Liver (tissue), 8 donors: ENCODE measurements at regions not wholly inside any gene's neighbourhood (a gene's known extent, or its start where the extent isn't known, plus 50 kb on each side); places are given as distances from the start of the nearest gene placed in this dataset.

ENCODE experiments used
- DNase-seq: peaks from one replicate; pipeline ENCODE4 v3.0.0-alpha.2; 2017; ENCODE audit warnings: low spot score
- H3K27ac ChIP-seq, 2 donors: one replicate each; pipeline ENCODE4 v1.7.0; 2013; ENCODE audit warnings: inconsistent platforms in 2 of 2, low read length in 2 of 2, control low read depth in 1 of 2, low read depth in 1 of 2, mild to moderate bottlenecking in 1 of 2
- H3K27me3 ChIP-seq, 4 donors: one replicate each; pipeline versions ENCODE4 v1.6.1 to v1.7.0; 2013; ENCODE audit warnings: low read length in 3 of 4, inconsistent platforms in 1 of 4, mild to moderate bottlenecking in 1 of 4, moderate library complexity in 1 of 4; ENCODE audit not compliant: control insufficient read depth in 4 of 4, insufficient read depth in 4 of 4
- H3K36me3 ChIP-seq, 4 donors: one replicate each; pipeline versions ENCODE4 v1.6.1 to v1.7.0; 2013; ENCODE audit warnings: low read length in 3 of 4, mild to moderate bottlenecking in 3 of 4, low read depth in 1 of 4, moderate library complexity in 1 of 4; ENCODE audit not compliant: control insufficient read depth in 4 of 4, insufficient read depth in 3 of 4
- H3K4me1 ChIP-seq, 4 donors: one replicate each; pipeline versions ENCODE4 v1.6.1 to v1.7.0; 2013; ENCODE audit warnings: low read length in 3 of 4, mild to moderate bottlenecking in 3 of 4, moderate library complexity in 1 of 4; ENCODE audit not compliant: control insufficient read depth in 4 of 4, insufficient read depth in 4 of 4
- H3K4me3 ChIP-seq, 3 donors: one replicate each; pipeline versions ENCODE4 v1.6.1 to v1.7.0; 2013; ENCODE audit warnings: low read length in 3 of 3, control low read depth in 1 of 3, low read depth in 1 of 3, mild to moderate bottlenecking in 1 of 3
- H3K9ac ChIP-seq, 2 donors: one replicate each; pipeline ENCODE4 v1.7.0; 2013; ENCODE audit warnings: low read length in 2 of 2, mild to moderate bottlenecking in 2 of 2, moderate library complexity in 2 of 2, control low read depth in 1 of 2, low read depth in 1 of 2
- H3K9me3 ChIP-seq, 4 donors: one replicate each; pipeline versions ENCODE4 v1.6.1 to v1.7.0; 2013; ENCODE audit warnings: low read length in 3 of 4; ENCODE audit not compliant: control insufficient read depth in 4 of 4
- EGR1 ChIP-seq, 2 donors: IDR thresholded peaks; 2 replicates each; pipeline ENCODE4 v1.6.1; 2016 to 2018; ENCODE audit warnings: antibody characterized with exemption in 2 of 2, low read depth in 2 of 2
- FOXA2 ChIP-seq: IDR thresholded peaks from 2 replicates; pipeline ENCODE4 v1.6.1; 2016; ENCODE audit warnings: antibody characterized with exemption
- GABPA ChIP-seq, 2 donors: IDR thresholded peaks in 1 of 2; conservative IDR thresholded peaks in 1 of 2; 2 replicates each; pipeline ENCODE4 v1.6.1; 2016; ENCODE audit warnings: antibody characterized with exemption in 2 of 2, mild to moderate bottlenecking in 1 of 2, moderate library complexity in 1 of 2
- HNF4A ChIP-seq, 2 donors: conservative IDR thresholded peaks; 2 replicates each; pipeline ENCODE4 v1.6.1; 2016; ENCODE audit warnings: antibody characterized with exemption in 2 of 2, mild to moderate bottlenecking in 2 of 2
- HNF4G ChIP-seq: IDR thresholded peaks from 2 replicates; pipeline ENCODE4 v1.6.1; 2016; ENCODE audit warnings: antibody characterized with exemption
- JUND ChIP-seq, 2 donors: IDR thresholded peaks; 2 replicates each; pipeline ENCODE4 v1.6.1; 2016; ENCODE audit warnings: antibody characterized with exemption in 2 of 2
- NR2F2 ChIP-seq: IDR thresholded peaks from 2 replicates; pipeline ENCODE4 v1.6.1; 2016; ENCODE audit warnings: antibody characterized with exemption
- RAD21 ChIP-seq, 2 donors: IDR thresholded peaks; 2 replicates each; pipeline ENCODE4 v1.6.1; 2016; ENCODE audit warnings: antibody characterized with exemption in 2 of 2, mild to moderate bottlenecking in 2 of 2
- RXRA ChIP-seq, 2 donors: IDR thresholded peaks; 2 replicates each; pipeline ENCODE4 v1.6.1; 2017 to 2018; ENCODE audit warnings: antibody characterized with exemption in 2 of 2, mild to moderate bottlenecking in 1 of 2
- SP1 ChIP-seq: IDR thresholded peaks from 2 replicates; pipeline ENCODE4 v1.6.1; 2018; ENCODE audit warnings: antibody characterized with exemption, mild to moderate bottlenecking
- TAF1 ChIP-seq: conservative IDR thresholded peaks from 2 replicates; pipeline ENCODE4 v1.6.1; 2016; ENCODE audit warnings: antibody characterized with exemption, mild to moderate bottlenecking
- WGBS: extraction: QIAGEN DNeasy Blood & Tissue Kit; methylation state at CpG from one replicate; pipeline ENCODE4 v1.1.7; 2013; 5-methylcytosine and 5-hydroxymethylcytosine counted together
- TF ChIP-seq, protein P1 (sequence below): IDR thresholded peaks from 2 replicates; pipeline ENCODE4 v1.6.1; 2016; ENCODE audit warnings: antibody characterized with exemption
- TF ChIP-seq, protein P2 (sequence below): IDR thresholded peaks from 2 replicates; pipeline ENCODE4 v1.6.1; 2016; ENCODE audit warnings: antibody characterized with exemption, mild to moderate bottlenecking
- TF ChIP-seq, protein P3 (sequence below): fragments of 150-350 bp; IDR thresholded peaks from 2 replicates; pipeline ENCODE4 v1.5.1; 2017; ENCODE audit warnings: improper control_type of control experiment, low read depth, low read length; ENCODE audit not compliant: missing input control
- TF ChIP-seq, protein P4 (sequence below): IDR thresholded peaks from 2 replicates; pipeline ENCODE4 v1.6.1; 2016; ENCODE audit warnings: antibody characterized with exemption
- donor health status: healthy.
- donor health status: healthy.
- donor health status: healthy.
- donor health status: healthy.
- donor health status: healthy.

DNA sequence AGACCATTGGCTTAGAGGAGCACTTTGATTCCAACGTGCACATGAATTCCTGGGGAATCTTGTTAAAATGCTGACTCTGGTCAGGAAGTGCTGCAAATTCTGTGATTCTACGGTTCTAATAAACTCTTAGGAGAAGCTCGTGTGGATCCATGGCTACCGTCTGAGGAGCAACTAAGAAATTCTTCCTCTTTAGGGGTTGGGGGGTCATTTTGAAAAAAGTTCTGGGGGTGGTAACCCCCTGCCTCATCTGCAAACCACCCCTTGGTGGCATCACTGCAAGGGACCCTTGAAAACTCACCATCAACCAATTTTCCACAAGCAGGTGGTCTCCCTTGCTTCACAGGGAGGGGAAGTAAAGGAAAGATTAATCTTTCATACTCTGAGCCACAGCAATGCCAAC lies 52.2 kb upstream of the IGF1R start:
- H3K9ac ChIP-seq, result no peak overlapping the region
- no peak overlapping the region for H3K27ac ChIP-seq
- H3K27me3 ChIP-seq, result peaks cover 0 to 9% (median 4%) of the 10 kb centered on the region in 4 donors
- no peaks in the 10 kb centered on the region for H3K36me3 ChIP-seq
- no peaks in the 10 kb centered on the region for H3K9me3 ChIP-seq
- no peak overlapping the region for H3K4me3 ChIP-seq
- TF ChIP-seq, protein P1, sequence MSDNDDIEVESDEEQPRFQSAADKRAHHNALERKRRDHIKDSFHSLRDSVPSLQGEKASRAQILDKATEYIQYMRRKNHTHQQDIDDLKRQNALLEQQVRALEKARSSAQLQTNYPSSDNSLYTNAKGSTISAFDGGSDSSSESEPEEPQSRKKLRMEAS, result no peak
- TF ChIP-seq TAF1 (no peak), JUND (IDR thresholded peaks at IDR 0.05) (no peak), HNF4A (conservative IDR thresholded peaks at IDR 0.05) (no peak), SP1 (no peak), FOXA2 (no peak), GABPA (IDR thresholded peaks at IDR 0.05 in 1 of 2, conservative IDR thresholded peaks at IDR 0.05 in 1 of 2) (no peak), EGR1 (IDR thresholded peaks at IDR 0.05; ENCODE audit: low read depth in 2 of 2) (no peak), RAD21 (IDR thresholded peaks at IDR 0.05) (no peak)
- TF ChIP-seq, protein P2, sequence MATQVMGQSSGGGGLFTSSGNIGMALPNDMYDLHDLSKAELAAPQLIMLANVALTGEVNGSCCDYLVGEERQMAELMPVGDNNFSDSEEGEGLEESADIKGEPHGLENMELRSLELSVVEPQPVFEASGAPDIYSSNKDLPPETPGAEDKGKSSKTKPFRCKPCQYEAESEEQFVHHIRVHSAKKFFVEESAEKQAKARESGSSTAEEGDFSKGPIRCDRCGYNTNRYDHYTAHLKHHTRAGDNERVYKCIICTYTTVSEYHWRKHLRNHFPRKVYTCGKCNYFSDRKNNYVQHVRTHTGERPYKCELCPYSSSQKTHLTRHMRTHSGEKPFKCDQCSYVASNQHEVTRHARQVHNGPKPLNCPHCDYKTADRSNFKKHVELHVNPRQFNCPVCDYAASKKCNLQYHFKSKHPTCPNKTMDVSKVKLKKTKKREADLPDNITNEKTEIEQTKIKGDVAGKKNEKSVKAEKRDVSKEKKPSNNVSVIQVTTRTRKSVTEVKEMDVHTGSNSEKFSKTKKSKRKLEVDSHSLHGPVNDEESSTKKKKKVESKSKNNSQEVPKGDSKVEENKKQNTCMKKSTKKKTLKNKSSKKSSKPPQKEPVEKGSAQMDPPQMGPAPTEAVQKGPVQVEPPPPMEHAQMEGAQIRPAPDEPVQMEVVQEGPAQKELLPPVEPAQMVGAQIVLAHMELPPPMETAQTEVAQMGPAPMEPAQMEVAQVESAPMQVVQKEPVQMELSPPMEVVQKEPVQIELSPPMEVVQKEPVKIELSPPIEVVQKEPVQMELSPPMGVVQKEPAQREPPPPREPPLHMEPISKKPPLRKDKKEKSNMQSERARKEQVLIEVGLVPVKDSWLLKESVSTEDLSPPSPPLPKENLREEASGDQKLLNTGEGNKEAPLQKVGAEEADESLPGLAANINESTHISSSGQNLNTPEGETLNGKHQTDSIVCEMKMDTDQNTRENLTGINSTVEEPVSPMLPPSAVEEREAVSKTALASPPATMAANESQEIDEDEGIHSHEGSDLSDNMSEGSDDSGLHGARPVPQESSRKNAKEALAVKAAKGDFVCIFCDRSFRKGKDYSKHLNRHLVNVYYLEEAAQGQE, result no peak
- TF ChIP-seq, protein P3, sequence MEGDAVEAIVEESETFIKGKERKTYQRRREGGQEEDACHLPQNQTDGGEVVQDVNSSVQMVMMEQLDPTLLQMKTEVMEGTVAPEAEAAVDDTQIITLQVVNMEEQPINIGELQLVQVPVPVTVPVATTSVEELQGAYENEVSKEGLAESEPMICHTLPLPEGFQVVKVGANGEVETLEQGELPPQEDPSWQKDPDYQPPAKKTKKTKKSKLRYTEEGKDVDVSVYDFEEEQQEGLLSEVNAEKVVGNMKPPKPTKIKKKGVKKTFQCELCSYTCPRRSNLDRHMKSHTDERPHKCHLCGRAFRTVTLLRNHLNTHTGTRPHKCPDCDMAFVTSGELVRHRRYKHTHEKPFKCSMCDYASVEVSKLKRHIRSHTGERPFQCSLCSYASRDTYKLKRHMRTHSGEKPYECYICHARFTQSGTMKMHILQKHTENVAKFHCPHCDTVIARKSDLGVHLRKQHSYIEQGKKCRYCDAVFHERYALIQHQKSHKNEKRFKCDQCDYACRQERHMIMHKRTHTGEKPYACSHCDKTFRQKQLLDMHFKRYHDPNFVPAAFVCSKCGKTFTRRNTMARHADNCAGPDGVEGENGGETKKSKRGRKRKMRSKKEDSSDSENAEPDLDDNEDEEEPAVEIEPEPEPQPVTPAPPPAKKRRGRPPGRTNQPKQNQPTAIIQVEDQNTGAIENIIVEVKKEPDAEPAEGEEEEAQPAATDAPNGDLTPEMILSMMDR, result no peak
- no peak for DNase-seq
- H3K4me1 ChIP-seq, result peaks cover 0 to 7% (median 3%) of the 10 kb centered on the region in 4 donors
- 72% methylated on average over 4 of the region's 4 CpGs for WGBS

DNA sequence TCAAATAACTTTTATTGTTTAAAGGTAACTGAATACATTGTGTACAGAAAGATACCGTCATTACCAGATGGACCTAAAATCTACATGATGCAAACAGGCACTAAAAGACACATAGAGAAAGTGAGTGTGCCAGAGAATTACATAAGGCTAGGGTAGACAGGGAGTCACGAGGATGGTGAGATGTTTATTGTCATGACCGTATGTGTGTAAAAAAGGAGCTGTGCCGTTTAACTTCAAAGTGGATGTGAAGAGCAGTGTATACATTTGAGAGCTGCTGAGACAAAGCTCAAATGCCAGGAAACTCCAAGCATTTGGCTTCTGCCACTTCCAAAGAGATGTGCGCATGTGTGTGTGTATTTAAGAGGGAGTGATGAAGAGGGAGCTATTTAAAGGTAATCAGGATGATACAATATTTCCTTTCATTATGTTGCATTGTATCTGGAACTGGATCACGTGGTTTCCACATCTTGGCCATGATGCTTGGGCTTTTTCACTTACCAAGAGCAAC lies 51.4 kb upstream of the IGF1R start:
- Histone ChIP-seq H3K9ac (no peak overlapping the region), H3K27me3 (peaks cover 0 to 5% (median 1%) of the 10 kb centered on the region in 4 donors), H3K4me1 (peaks cover 0 to 7% (median 3%) of the 10 kb centered on the region in 4 donors), H3K4me3 (no peak overlapping the region), H3K9me3 (no peaks in the 10 kb centered on the region), H3K36me3 (no peaks in the 10 kb centered on the region), H3K27ac (no peak overlapping the region)
- no peak for DNase-seq
- no peak for TF ChIP-seq HNF4G
- WGBS, result 48% methylated on average over 6 of the region's 6 CpGs

DNA sequence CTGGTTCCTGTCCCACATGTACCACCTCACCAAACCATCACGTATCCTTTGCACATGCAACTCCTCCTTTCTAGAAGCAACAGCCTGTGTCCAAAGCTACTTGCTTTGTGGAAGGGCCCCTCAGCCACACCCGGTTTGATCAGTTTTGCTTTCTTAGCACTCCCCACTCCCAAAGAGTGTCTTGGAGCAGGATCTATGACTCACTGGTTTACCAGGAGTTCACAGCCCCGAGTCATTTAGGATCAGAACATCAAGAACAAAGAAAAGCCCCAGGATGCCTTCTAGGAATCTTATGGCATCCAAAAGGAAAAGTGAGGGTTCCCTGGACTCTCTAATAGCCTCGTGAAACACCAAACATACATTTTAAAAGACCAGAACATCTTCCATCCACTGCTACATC lies 50.7 kb upstream of the IGF1R start:
- H3K9ac ChIP-seq, result no peak overlapping the region
- H3K27me3 ChIP-seq, result peaks cover 0 to 5% (median 1%) of the 10 kb centered on the region in 4 donors
- peaks cover 0 to 7% (median 3%) of the 10 kb centered on the region in 4 donors for H3K4me1 ChIP-seq
- WGBS, result 46% methylated on average over 4 of the region's 4 CpGs
- no peaks in the 10 kb centered on the region for H3K9me3 ChIP-seq
- no peak for DNase-seq
- TF ChIP-seq JUND (IDR thresholded peaks at IDR 0.05) (no peak), HNF4G (no peak), GABPA (IDR thresholded peaks at IDR 0.05 in 1 of 2, conservative IDR thresholded peaks at IDR 0.05 in 1 of 2) (no peak), EGR1 (IDR thresholded peaks at IDR 0.05; ENCODE audit: low read depth in 2 of 2) (no peak), NR2F2 (no peak), RAD21 (IDR thresholded peaks at IDR 0.05) (no peak), RXRA (IDR thresholded peaks at IDR 0.05) (no peak)
- TF ChIP-seq, protein P4, sequence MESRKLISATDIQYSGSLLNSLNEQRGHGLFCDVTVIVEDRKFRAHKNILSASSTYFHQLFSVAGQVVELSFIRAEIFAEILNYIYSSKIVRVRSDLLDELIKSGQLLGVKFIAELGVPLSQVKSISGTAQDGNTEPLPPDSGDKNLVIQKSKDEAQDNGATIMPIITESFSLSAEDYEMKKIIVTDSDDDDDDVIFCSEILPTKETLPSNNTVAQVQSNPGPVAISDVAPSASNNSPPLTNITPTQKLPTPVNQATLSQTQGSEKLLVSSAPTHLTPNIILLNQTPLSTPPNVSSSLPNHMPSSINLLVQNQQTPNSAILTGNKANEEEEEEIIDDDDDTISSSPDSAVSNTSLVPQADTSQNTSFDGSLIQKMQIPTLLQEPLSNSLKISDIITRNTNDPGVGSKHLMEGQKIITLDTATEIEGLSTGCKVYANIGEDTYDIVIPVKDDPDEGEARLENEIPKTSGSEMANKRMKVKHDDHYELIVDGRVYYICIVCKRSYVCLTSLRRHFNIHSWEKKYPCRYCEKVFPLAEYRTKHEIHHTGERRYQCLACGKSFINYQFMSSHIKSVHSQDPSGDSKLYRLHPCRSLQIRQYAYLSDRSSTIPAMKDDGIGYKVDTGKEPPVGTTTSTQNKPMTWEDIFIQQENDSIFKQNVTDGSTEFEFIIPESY, result no peak
- TF ChIP-seq, protein P3, result no peak
- no peaks in the 10 kb centered on the region for H3K36me3 ChIP-seq
- no peak overlapping the region for H3K27ac ChIP-seq
- H3K4me3 ChIP-seq, result no peak overlapping the region
